HG03066 (cell line): ENCODE measurements at regions not wholly inside any gene's neighbourhood (a gene's known extent, or its start where the extent isn't known, plus 50 kb on each side); places are given as distances from the start of the nearest gene placed in this dataset.
"Not testable (repeated sequence)": the region's sequence is repeated elsewhere in the genome, so short reads cannot be mapped to it uniquely, and the experiment has no call there.

Source experiments
- ATAC-seq: cut with Tn5 transposase; IDR thresholded peaks from one replicate; pipeline ENCODE4 v1.9.1; 2021; ENCODE audit warnings: low read depth; ENCODE audit not compliant: unreplicated experiment

- not testable (repeated sequence) for ATAC-seq
These were observed 652.1 kb upstream of the LRFN5 start for GRCh38 chr14:40954448-40955130.

GRCh38 chr14:40944521-40944920 is 662.2 kb upstream of the LRFN5 start:
- ATAC-seq: no peak

GRCh38 chr14:40936861-40937260 is 669.8 kb upstream of the LRFN5 start:
- ATAC-seq: no peak

- ATAC-seq: no peak
These were observed 686.3 kb upstream of the LRFN5 start for GRCh38 chr14:40920380-40920779.

GRCh38 chr14:40911141-40911540 is 695.5 kb upstream of the LRFN5 start:
- no peak for ATAC-seq

- no peak for ATAC-seq
These were observed 696.8 kb upstream of the LRFN5 start for GRCh38 chr14:40909906-40910305.

- no peak for ATAC-seq
These were observed 703.0 kb upstream of the LRFN5 start for GRCh38 chr14:40903709-40904108.

- ATAC-seq: no peak
These were observed 707.2 kb upstream of the LRFN5 start for GRCh38 chr14:40899435-40899834.

- ATAC-seq: no peak
These were observed 711.8 kb upstream of the LRFN5 start for GRCh38 chr14:40894846-40895245.

GRCh38 chr14:40889126-40889525 is 717.5 kb upstream of the LRFN5 start:
- no peak for ATAC-seq

GRCh38 chr14:40887912-40888311 is 718.8 kb upstream of the LRFN5 start:
- no peak for ATAC-seq

GRCh38 chr14:40870252-40870651 is 736.4 kb upstream of the LRFN5 start:
- ATAC-seq: no peak

GRCh38 chr14:40859055-40859454 is 747.6 kb upstream of the LRFN5 start:
- ATAC-seq: no peak

- ATAC-seq: no peak
These were observed 751.3 kb upstream of the LRFN5 start for GRCh38 chr14:40855343-40855742.

GRCh38 chr14:40850191-40850590 is 756.5 kb upstream of the LRFN5 start:
- no peak for ATAC-seq

- ATAC-seq: no peak
These were observed 759.2 kb upstream of the LRFN5 start for GRCh38 chr14:40847480-40847879.

GRCh38 chr14:40842816-40843215 is 763.9 kb upstream of the LRFN5 start:
- ATAC-seq: no peak

- no peak for ATAC-seq
These were observed 764.8 kb upstream of the LRFN5 start for GRCh38 chr14:40841886-40842285.

GRCh38 chr14:40838601-40839000 is 768.1 kb upstream of the LRFN5 start:
- no peak for ATAC-seq

GRCh38 chr14:40806471-40806870 is 800.2 kb upstream of the LRFN5 start:
- ATAC-seq: no peak

- no peak for ATAC-seq
These were observed 810.5 kb upstream of the LRFN5 start for GRCh38 chr14:40796168-40796567.

GRCh38 chr14:40784860-40785259 is 821.8 kb upstream of the LRFN5 start:
- ATAC-seq: no peak

GRCh38 chr14:40762685-40763084 is 844.0 kb upstream of the LRFN5 start:
- ATAC-seq: no peak
